ENCODE measurements at regions not wholly inside any gene's neighbourhood (a gene's known extent, or its start where the extent isn't known, plus 50 kb on each side); places are given as distances from the start of the nearest gene placed in this dataset.
"Not testable (repeated sequence)": the region's sequence is repeated elsewhere in the genome, so short reads cannot be mapped to it uniquely, and the experiment has no call there.

- no peak overlapping the region for H3K27ac Mint-ChIP-seq
- H3K4me3 Mint-ChIP-seq: no peak overlapping the region
- H3K4me1 Mint-ChIP-seq: no peaks in the 10 kb centered on the region
- no peaks in the 10 kb centered on the region for H3K27me3 Mint-ChIP-seq
- no peaks in the 10 kb centered on the region for H3K9me3 Mint-ChIP-seq
- no peaks in the 10 kb centered on the region for H3K36me3 Mint-ChIP-seq
- DNase-seq: no peak
Observed at GRCh38 chr5:142210011-142210410, 101.4 kb downstream of the NDFIP1 start.

GRCh38 chr5:142208777-142209312, 100.3 kb downstream of the NDFIP1 start:
- Mint-ChIP-seq H3K4me1 (no peaks in the 10 kb centered on the region), H3K27ac (no peak overlapping the region), H3K36me3 (no peaks in the 10 kb centered on the region), H3K4me3 (no peak overlapping the region), H3K9me3 (no peaks in the 10 kb centered on the region), H3K27me3 (no peaks in the 10 kb centered on the region)
- DNase-seq: no peak

- H3K4me1 Mint-ChIP-seq, H3K4me3 Mint-ChIP-seq, H3K27ac Mint-ChIP-seq, DNase-seq, H3K27me3 Mint-ChIP-seq, H3K36me3 Mint-ChIP-seq, H3K9me3 Mint-ChIP-seq: not testable (repeated sequence)
Observed at GRCh38 chr5:142208244-142208643, 99.7 kb downstream of the NDFIP1 start.

- Mint-ChIP-seq H3K4me3 (no peak overlapping the region), H3K27me3 (no peaks in the 10 kb centered on the region), H3K4me1 (no peaks in the 10 kb centered on the region), H3K36me3 (no peaks in the 10 kb centered on the region), H3K27ac (no peak overlapping the region), H3K9me3 (no peaks in the 10 kb centered on the region)
- DNase-seq: no peak
Observed at GRCh38 chr5:142206801-142207200, 98.2 kb downstream of the NDFIP1 start.

- Mint-ChIP-seq H3K4me1 (no peaks in the 10 kb centered on the region), H3K9me3 (no peaks in the 10 kb centered on the region), H3K27ac (no peak overlapping the region), H3K36me3 (no peaks in the 10 kb centered on the region), H3K27me3 (no peaks in the 10 kb centered on the region), H3K4me3 (no peak overlapping the region)
- no peak for DNase-seq
Observed at GRCh38 chr5:142204219-142204618, 95.6 kb downstream of the NDFIP1 start.

All from activated naive CD8-positive, alpha-beta T cell treated with anti-CD3 and anti-CD28 coated beads for 36 hours (primary cell).